ENCODE measurements at regions not wholly inside any gene's neighbourhood (a gene's known extent, or its start where the extent isn't known, plus 50 kb on each side); places are given as distances from the start of the nearest gene placed in this dataset.
"Not testable (repeated sequence)": the region's sequence is repeated elsewhere in the genome, so short reads cannot be mapped to it uniquely, and the experiment has no call there.

- peak; percentile 33 for DNase-seq (ENCODE audit: low spot score)
Observed at GRCh38 chr2:146392631-146393030, 1452.2 kb upstream of the ACVR2A start.

GRCh38 chr2:146392186-146392585 is 1452.6 kb upstream of the ACVR2A start:
- no peak for DNase-seq (ENCODE audit: low spot score)

- no peak for DNase-seq (ENCODE audit: low spot score)
Observed at GRCh38 chr2:146388757-146389156, 1456.1 kb upstream of the ACVR2A start.

DNA sequence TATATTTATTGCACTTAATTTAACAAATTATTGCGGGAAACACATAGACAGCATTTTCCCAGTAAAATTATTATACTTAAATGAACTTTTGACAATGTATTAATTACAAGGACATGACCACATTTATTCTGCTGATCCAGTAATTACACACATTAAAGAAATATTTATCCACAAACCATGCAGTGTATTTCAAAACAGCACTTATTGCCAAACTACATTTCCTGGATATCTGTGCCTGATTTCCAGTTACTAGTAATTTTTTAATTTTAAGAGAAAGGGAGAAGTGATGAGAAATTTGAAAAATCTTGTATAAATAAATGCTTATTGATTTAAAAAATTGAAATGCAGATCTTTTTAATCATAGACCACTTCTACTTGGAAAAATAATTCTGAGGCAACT is 1458.7 kb upstream of the ACVR2A start:
- DNase-seq (ENCODE audit: low spot score): no peak

GRCh38 chr2:146385031-146385430 is 1459.8 kb upstream of the ACVR2A start:
- DNase-seq (ENCODE audit: low spot score): no peak

GRCh38 chr2:146376511-146377064 is 1468.2 kb upstream of the ACVR2A start:
- DNase-seq (ENCODE audit: low spot score): no peak

- no peak for DNase-seq (ENCODE audit: low spot score)
Observed at GRCh38 chr2:146374505-146374904, 1470.3 kb upstream of the ACVR2A start.

DNA sequence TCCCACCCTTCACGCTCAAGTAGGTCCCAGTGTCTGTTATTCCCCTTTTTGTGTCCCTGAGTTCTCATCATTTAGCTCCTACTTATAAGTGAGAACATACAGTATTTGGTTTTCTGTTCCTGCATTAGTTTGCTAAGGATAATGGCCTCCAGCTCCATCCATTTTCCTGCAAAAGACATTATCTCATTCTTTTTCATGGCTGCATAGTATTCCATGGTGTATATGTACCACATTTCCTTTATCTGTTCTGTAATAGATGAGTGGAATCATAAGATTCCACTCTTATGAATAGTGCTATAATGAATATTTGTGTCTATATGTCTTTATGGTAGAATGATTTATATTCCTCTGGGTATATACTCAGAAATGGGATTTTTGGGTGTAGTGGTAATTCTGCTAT is 1473.5 kb upstream of the ACVR2A start:
- DNase-seq (ENCODE audit: low spot score): not testable (repeated sequence)

DNA sequence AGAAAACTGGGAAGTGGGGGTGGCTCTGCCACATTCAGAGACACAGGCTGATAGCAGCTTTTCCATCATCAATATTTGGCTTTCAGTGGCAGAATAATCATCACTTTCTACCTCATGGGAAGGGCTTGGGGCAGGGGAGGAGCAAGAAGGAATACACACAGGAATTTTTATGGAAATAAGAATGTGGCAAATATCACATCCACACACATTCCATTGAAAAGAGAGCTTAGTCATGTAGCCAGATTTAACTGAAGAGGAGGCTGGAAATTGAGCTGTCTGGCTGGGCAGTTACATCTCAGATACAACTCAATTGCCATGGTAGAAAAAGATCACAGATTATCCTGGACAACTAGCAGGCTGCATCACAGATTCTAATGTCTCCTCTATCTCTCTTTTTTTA is 1474.0 kb upstream of the ACVR2A start:
- no peak for DNase-seq (ENCODE audit: low spot score)

- DNase-seq (ENCODE audit: low spot score): no peak
Observed at GRCh38 chr2:146366276-146366675, 1478.6 kb upstream of the ACVR2A start.

DNA sequence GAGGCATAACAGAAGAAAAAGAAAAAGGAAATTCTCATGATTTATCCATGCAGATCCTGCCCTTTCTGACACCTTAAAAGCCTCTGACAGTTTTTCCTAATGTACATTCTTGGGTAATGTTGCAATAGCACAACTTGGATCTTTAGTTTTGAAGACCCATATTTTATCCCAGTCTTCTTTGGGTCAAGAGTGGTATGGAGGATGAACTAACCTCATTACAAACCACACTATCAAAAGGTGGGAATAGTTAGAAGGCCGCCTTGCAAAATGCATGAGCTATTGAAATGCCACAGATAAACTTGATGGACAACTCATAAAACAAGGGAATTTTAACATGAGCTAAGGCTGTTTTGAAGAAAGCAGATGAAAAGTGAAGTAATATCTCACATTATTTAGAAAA is 1479.8 kb upstream of the ACVR2A start:
- DNase-seq (ENCODE audit: low spot score): no peak

DNA sequence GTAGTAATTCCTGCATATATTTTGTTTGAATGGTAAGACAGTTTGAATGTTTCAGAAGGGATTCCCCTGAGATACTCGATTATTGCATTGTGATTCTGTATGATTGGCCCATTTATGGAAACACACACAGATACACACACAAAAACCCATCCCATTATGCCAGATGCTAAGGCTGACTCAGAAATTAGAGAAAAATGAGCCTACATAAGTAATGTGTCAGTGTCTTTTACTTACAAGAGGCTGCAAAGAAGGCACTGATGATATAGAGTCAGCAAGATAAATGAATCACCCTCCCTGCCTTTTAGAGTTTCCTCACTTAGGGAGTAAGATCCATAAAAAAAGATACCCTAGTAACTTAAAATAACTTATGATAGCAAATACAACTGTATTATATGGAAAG is 1481.1 kb upstream of the ACVR2A start:
- no peak for DNase-seq (ENCODE audit: low spot score)

GRCh38 chr2:146351689-146352088 is 1493.1 kb upstream of the ACVR2A start:
- no peak for DNase-seq (ENCODE audit: low spot score)

- DNase-seq (ENCODE audit: low spot score): no peak
Observed at GRCh38 chr2:146349334-146349733, 1495.5 kb upstream of the ACVR2A start.

- DNase-seq (ENCODE audit: low spot score): no peak
Observed at GRCh38 chr2:146324951-146325350, 1519.9 kb upstream of the ACVR2A start.

GRCh38 chr2:146323564-146323963 is 1521.3 kb upstream of the ACVR2A start:
- DNase-seq (ENCODE audit: low spot score): no peak

DNA sequence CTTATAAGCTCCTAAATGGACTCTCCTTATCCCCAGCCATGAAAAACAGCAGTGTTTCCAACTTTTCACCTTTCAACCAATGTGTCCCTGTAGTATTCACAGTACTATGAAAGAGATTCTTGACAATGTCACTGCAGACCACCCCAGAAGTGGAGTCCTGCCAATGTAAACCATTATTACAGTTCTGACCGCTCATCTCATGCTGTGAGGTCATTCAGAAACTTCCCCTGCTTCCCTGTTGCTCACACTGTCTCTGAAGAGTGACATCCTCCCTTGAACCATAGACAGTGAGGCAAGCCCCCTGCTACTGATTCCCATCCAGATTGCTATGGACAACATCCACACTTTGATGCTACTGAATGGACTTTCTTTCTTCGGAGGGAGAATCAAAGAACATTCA is 1523.7 kb upstream of the ACVR2A start:
- DNase-seq (ENCODE audit: low spot score): no peak

DNA sequence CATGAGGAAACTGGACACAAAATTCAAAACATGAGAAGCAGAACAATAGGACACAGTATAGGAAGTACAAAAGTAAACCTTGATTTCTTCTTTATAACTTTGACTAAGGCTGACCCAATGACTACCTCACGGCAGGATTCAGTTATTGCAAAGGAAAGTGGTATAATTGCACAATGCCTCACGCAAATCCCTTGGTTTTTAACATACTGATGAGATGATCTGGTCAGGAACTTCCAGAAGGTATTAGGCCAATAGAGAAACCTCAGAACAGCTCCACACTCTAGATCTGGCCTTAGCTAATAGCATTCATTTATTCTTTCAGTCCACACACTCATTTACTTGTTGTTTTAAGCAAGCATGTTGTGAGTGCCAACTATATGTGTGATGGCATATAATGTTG is 1526.9 kb upstream of the ACVR2A start:
- no peak for DNase-seq (ENCODE audit: low spot score)

- peak; percentile 17 for DNase-seq (ENCODE audit: low spot score)
Observed at GRCh38 chr2:146312899-146313298, 1531.9 kb upstream of the ACVR2A start.

DNA sequence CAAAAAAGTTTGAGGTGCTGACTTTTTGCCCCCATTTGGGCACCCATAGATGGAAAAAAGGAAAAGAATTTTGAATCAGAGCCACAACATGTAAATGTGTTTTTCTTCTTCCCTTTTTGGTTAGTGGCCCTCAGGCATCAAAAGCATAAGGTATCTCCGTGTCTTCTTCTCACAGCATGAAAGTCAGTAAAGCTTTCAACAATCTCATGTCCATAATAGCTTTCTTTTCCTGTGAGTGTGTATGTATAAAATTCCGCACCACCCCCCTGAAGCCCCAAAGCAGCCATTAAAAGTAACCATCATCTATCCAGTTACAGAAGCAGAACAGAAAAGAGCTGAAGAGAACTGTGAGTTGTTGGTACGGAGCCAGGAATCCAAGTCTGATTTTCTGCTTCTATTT is 1539.7 kb upstream of the ACVR2A start:
- no peak for DNase-seq (ENCODE audit: low spot score)

- DNase-seq (ENCODE audit: low spot score): no peak
Observed at GRCh38 chr2:146301287-146301686, 1543.5 kb upstream of the ACVR2A start.

GRCh38 chr2:146295080-146295670 is 1549.7 kb upstream of the ACVR2A start:
- DNase-seq (ENCODE audit: low spot score): peak; percentile 2

DNA sequence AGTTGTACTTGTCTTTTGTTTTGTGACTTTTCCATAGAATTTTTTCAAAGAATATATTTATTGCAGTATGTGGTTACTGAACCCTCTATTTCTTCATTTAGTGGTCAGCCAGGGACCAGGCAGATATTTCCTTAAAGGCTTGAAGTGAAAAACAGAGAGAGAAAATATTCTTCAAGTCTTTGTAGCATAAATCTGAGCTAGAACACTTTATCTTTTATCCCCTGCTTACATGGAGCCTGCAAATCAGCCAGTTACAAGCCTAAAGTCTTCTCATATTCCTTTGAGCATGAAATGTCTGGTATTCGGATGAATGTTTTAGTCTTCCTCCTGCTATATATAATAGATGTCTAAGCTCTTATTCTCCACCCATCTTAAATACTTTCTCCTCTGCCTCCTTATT is 1557.5 kb upstream of the ACVR2A start:
- no peak for DNase-seq (ENCODE audit: low spot score)

DNA sequence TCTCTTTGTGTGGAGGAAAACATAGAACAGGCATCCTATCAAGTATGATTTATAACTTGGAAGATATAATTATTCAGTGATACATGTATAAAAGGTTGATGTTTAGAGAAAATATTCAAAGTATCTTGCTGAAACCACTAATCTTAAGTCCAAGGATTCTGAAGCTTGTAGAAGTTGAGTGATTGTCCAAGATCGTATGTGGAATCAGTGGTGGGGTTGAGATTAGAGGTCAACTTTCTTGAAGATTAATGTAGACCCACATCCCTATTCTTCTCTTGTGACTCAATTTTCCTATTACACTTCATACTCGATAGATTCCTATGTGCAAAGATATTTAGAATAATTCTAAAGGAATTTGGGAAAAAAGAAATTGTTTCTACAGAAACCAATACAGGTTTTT is 1565.9 kb upstream of the ACVR2A start:
- DNase-seq (ENCODE audit: low spot score): no peak

All from SW480 (cell line).